B cell (primary cell): ENCODE measurements at regions not wholly inside any gene's neighbourhood (a gene's known extent, or its start where the extent isn't known, plus 50 kb on each side); places are given as distances from the start of the nearest gene placed in this dataset.

Experiments
- ATAC-seq: fragments of 200-7000 bp; cut with Tn5 transposase; one replicate; pipeline ENCODE4 v1.10.0; 2021; ENCODE audit warnings: low read depth, mild to moderate bottlenecking, moderate number of reproducible peaks, moderate library complexity
- CTCF ChIA-PET: fragments of 350-600 bp; sonication (Branson Sonifier 250); formaldehyde crosslinking; loops from one replicate; lab custom pipeline; 2021; ENCODE audit warnings: antibody characterized with exemption, inconsistent platforms; lab: Charles Lee
- POLR2A ChIA-PET: fragments of 350-600 bp; sonication (Branson Sonifier 250); formaldehyde crosslinking; loops from one replicate; lab custom pipeline; 2021; ENCODE audit warnings: antibody characterized with exemption; lab: Charles Lee
- DNase-seq: peaks from one replicate; pipeline ENCODE4 v3.0.0; 2013
- H2AFZ ChIP-seq: 2 replicates; pipeline ENCODE4 v1.6.1; 2012; ENCODE audit warnings: mild to moderate bottlenecking, low read depth, low read length; ENCODE audit not compliant: insufficient read depth, poor library complexity, severe bottlenecking
- H3K27ac ChIP-seq, 2 donors: 1 replicate in 1 of 2; 2 replicates in 1 of 2; pipeline ENCODE4 v1.5.1; 2012 to 2013; ENCODE audit warnings: low read length in 2 of 2, mild to moderate bottlenecking in 2 of 2, moderate library complexity in 1 of 2
- H3K27me3 ChIP-seq, 4 experiments: fragments of 200-600 bp in 1 of 4; sonication (generic) in 1 of 4; replicated peaks in 1 of 4; 1 replicate in 2 of 4; 2 replicates in 2 of 4; pipeline versions ENCODE4 v1.6.1 to v1.7.0; 2013 to 2016; ENCODE audit warnings: low read length in 3 of 4, mild to moderate bottlenecking in 2 of 4, mixed read lengths in 1 of 4, moderate library complexity in 1 of 4; ENCODE audit not compliant: insufficient read depth in 4 of 4, control insufficient read depth in 3 of 4; ENCODE audit errors: control extremely low read depth in 1 of 4
- H3K36me3 ChIP-seq, 2 experiments: replicated peaks in 1 of 2; 1 replicate in 1 of 2; 2 replicates in 1 of 2; pipeline versions ENCODE4 v1.6.1 to v1.7.1; 2013; ENCODE audit warnings: low read length in 1 of 2; ENCODE audit not compliant: insufficient read depth in 2 of 2, control insufficient read depth in 1 of 2; ENCODE audit errors: control extremely low read depth in 1 of 2, extremely low read depth in 1 of 2
- H3K4me1 ChIP-seq, 2 donors: fragments of 200-600 bp in 1 of 2; sonication (generic) in 1 of 2; 1 replicate in 1 of 2; 2 replicates in 1 of 2; pipeline versions ENCODE4 v1.5.1 to v1.6.1; 2013 to 2017; ENCODE audit warnings: low read length in 2 of 2; ENCODE audit not compliant: control insufficient read depth in 2 of 2, insufficient read depth in 2 of 2
- H3K4me2 ChIP-seq: replicated peaks from 2 replicates; pipeline ENCODE3; 2012; ENCODE audit warnings: mild to moderate bottlenecking, low read depth, low read length; ENCODE audit not compliant: poor library complexity, severe bottlenecking
- H3K4me3 ChIP-seq, 5 experiments: fragments of 200-600 bp in 1 of 5; sonication (generic) in 1 of 5; 1 replicate in 3 of 5; 2 replicates in 2 of 5; pipeline versions ENCODE4 v1.5.1 to v1.7.0; 2011 to 2016; ENCODE audit warnings: low read length in 4 of 5, mild to moderate bottlenecking in 4 of 5, low read depth in 2 of 5, control low read depth in 1 of 5, moderate library complexity in 1 of 5; ENCODE audit not compliant: insufficient read depth in 1 of 5; ENCODE audit errors: control extremely low read depth in 1 of 5, extremely low read depth in 1 of 5
- H3K79me2 ChIP-seq: fragments of 200-600 bp; sonication (generic); one replicate; pipeline ENCODE4 v1.6.0; 2016; ENCODE audit warnings: low read length; ENCODE audit not compliant: control insufficient read depth, insufficient read depth
- H3K9ac ChIP-seq: fragments of 200-600 bp; sonication (generic); 2 replicates; pipeline ENCODE4 v1.6.1; 2017; ENCODE audit warnings: mild to moderate bottlenecking, low read length, moderate library complexity
- H3K9me3 ChIP-seq, 3 donors: one replicate each; pipeline versions ENCODE4 v1.6.1 to v1.7.1; 2013; ENCODE audit warnings: low read length in 2 of 3; ENCODE audit not compliant: control insufficient read depth in 2 of 3, insufficient read depth in 1 of 3; ENCODE audit errors: control extremely low read depth in 1 of 3
- H4K20me1 ChIP-seq: 2 replicates; pipeline ENCODE4 v1.6.0; 2012; ENCODE audit warnings: mild to moderate bottlenecking, low read length; ENCODE audit not compliant: insufficient read depth, control insufficient read depth, poor library complexity, severe bottlenecking
- H3K27ac Mint-ChIP-seq: one replicate; pipeline ENCODE4 v1.8.0; 2021; ENCODE audit warnings: mixed read lengths
- H3K27me3 Mint-ChIP-seq: one replicate; pipeline ENCODE4 v1.8.0; 2021; ENCODE audit warnings: mixed read lengths
- H3K4me1 Mint-ChIP-seq: one replicate; pipeline ENCODE4 v1.8.0; 2021; ENCODE audit warnings: mixed read lengths
- H3K4me3 Mint-ChIP-seq: one replicate; pipeline ENCODE4 v1.8.0; 2021; ENCODE audit warnings: mixed read lengths
- H3K9me3 Mint-ChIP-seq: one replicate; pipeline ENCODE4 v1.8.0; 2022; ENCODE audit warnings: mixed read lengths; ENCODE audit not compliant: insufficient read depth
- EZH2 ChIP-seq: IDR thresholded peaks from 2 replicates; pipeline ENCODE4 v1.6.1; 2012; ENCODE audit warnings: borderline replicate concordance, low read depth, mild to moderate bottlenecking, moderate library complexity, low read length; ENCODE audit not compliant: insufficient read depth, poor library complexity, severe bottlenecking
- WGBS: methylation state at CpG from one replicate; pipeline ENCODE4 v1.1.5; 2013; ENCODE audit warnings: missing lambda C conversion rate; ENCODE audit not compliant: insufficient coverage; 5-methylcytosine and 5-hydroxymethylcytosine counted together
- intact Hi-C: fragments of 100-400 bp; cut with micrococcal nuclease; formaldehyde crosslinking; loops from one replicate; pipeline ENCODE4 v1.10.0; 2022
- TF ChIP-seq, protein P1 (sequence below): fragments of 200-600 bp; IDR thresholded peaks from one replicate; pipeline ENCODE4 v1.8.0; 2022; ENCODE audit warnings: antibody characterized with exemption, mild to moderate bottlenecking

- Histone ChIP-seq H3K27ac (no peak overlapping the region), H3K4me3 (no peak overlapping the region), H3K27me3 (no peaks in the 10 kb centered on the region), H3K4me1 (no peaks in the 10 kb centered on the region), H3K4me2 (no peak overlapping the region), H4K20me1 (no peaks in the 10 kb centered on the region), H3K9me3 (peaks cover 0 to 7% (median 3%) of the 10 kb centered on the region in 3 donors), H2AFZ (no peak overlapping the region), H3K36me3 (no peaks in the 10 kb centered on the region), H3K79me2 (no peaks in the 10 kb centered on the region), H3K9ac (no peak overlapping the region)
- POLR2A ChIA-PET, result no interaction called here
- no peaks in the 10 kb centered on the region for H3K27me3 Mint-ChIP-seq
- no peak overlapping the region for H3K27ac Mint-ChIP-seq
- ATAC-seq (no peak), DNase-seq (no peak)
- H3K4me3 Mint-ChIP-seq, result no peak overlapping the region
- peaks cover 14% of the 10 kb centered on the region for H3K9me3 Mint-ChIP-seq
- no peaks in the 10 kb centered on the region for H3K4me1 Mint-ChIP-seq
- TF ChIP-seq EZH2, result no peak
- TF ChIP-seq, protein P1, sequence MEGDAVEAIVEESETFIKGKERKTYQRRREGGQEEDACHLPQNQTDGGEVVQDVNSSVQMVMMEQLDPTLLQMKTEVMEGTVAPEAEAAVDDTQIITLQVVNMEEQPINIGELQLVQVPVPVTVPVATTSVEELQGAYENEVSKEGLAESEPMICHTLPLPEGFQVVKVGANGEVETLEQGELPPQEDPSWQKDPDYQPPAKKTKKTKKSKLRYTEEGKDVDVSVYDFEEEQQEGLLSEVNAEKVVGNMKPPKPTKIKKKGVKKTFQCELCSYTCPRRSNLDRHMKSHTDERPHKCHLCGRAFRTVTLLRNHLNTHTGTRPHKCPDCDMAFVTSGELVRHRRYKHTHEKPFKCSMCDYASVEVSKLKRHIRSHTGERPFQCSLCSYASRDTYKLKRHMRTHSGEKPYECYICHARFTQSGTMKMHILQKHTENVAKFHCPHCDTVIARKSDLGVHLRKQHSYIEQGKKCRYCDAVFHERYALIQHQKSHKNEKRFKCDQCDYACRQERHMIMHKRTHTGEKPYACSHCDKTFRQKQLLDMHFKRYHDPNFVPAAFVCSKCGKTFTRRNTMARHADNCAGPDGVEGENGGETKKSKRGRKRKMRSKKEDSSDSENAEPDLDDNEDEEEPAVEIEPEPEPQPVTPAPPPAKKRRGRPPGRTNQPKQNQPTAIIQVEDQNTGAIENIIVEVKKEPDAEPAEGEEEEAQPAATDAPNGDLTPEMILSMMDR, result no peak
- CTCF ChIA-PET, result no interaction called here
- WGBS, result no CpG with 5 or more reads among the region's 1 CpG
- intact Hi-C loops, result no loop called here
Measured at GRCh38 chr14:99050309-99050708, 221.7 kb downstream of the BCL11B start.

DNA sequence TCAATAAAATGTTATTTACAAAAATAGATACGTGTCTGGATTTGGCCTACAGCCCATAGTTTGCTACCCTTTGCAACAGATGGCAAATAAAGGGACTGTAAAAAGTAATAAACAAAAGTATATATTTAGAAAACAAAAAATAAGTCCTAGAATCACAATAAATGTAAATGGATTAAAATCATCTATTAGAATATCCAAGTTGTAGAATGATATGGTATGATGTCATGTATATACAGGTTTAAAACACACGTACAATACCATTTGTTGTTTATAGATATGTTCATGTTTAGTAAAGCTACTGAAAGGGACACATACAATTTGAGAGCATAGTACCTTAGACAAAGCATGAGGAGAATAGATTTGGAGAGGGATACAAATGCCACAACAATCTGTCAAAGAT, 219.5 kb downstream of the BCL11B start:
- Histone ChIP-seq H3K27ac (no peak overlapping the region), H3K4me1 (no peaks in the 10 kb centered on the region), H3K4me3 (no peak overlapping the region), H3K4me2 (no peak overlapping the region), H3K27me3 (no peaks in the 10 kb centered on the region), H2AFZ (no peak overlapping the region), H3K9ac (no peak overlapping the region), H3K9me3 (peaks cover 0 to 11% (median 7%) of the 10 kb centered on the region in 3 donors), H4K20me1 (no peaks in the 10 kb centered on the region), H3K36me3 (no peaks in the 10 kb centered on the region), H3K79me2 (no peaks in the 10 kb centered on the region)
- no peaks in the 10 kb centered on the region for H3K27me3 Mint-ChIP-seq
- TF ChIP-seq, protein P1, result no peak
- TF ChIP-seq EZH2, result no peak
- ATAC-seq, result no peak
- H3K9me3 Mint-ChIP-seq, result peaks cover 20% of the 10 kb centered on the region
- intact Hi-C loops, result no loop called here
- no peak for DNase-seq
- no peaks in the 10 kb centered on the region for H3K4me1 Mint-ChIP-seq
- WGBS, result no CpG with 5 or more reads among the region's 2 CpGs
- CTCF ChIA-PET, result no interaction called here
- H3K4me3 Mint-ChIP-seq, result no peak overlapping the region
- H3K27ac Mint-ChIP-seq, result no peak overlapping the region
- POLR2A ChIA-PET, result no interaction called here
